K562 (cell line): ENCODE measurements at regions not wholly inside any gene's neighbourhood (a gene's known extent, or its start where the extent isn't known, plus 50 kb on each side); places are given as distances from the start of the nearest gene placed in this dataset.

ENCODE experiments used
- ATAC-seq: fragments of 200-7000 bp; cut with Tn5 transposase; 3 replicates; pipeline ENCODE4 v1.9.1; 2020; ENCODE audit warnings: moderate library complexity
- BruUV-seq: library from RNA; stranded (reverse); fragments of 400-500 nt; replicated peaks from 2 replicates; lab custom pipeline; 2021; lab: Mats Ljungman, UMichigan
- CTCF ChIA-PET: fragments of 300-600 bp; formaldehyde crosslinking; extraction: SDS; loops from one replicate; lab custom pipeline; 2021; ENCODE audit warnings: low intra/inter-chr PET ratio; lab: Yijun Ruan, JAX
- POLR2A ChIA-PET: fragments of 300-600, 350-650 bp; sonication (Branson Sonifier 250); formaldehyde crosslinking; extraction: SDS; loops from one replicate; lab custom pipeline; 2021; ENCODE audit warnings: antibody characterized with exemption, inconsistent platforms; lab: Yijun Ruan, JAX
- DNase-seq, 4 experiments: peaks; one replicate each; pipeline versions ENCODE4 v3.0.0 to v3.0.0-alpha.2; 2011 to 2018; ENCODE audit warnings: low spot score in 3 of 4, mixed read lengths in 3 of 4; ENCODE audit errors: extremely low read depth in 1 of 4
- FAIRE-seq: peaks from 2 replicates; lab custom pipeline; 2011; peaks lifted over from hg19 to GRCh38; lab: Jason Lieb, UNC
- H2AFZ ChIP-seq: 2 replicates; pipeline ENCODE4 v1.6.0; 2011; ENCODE audit warnings: low read depth, low read length, control low read depth, inconsistent platforms
- H3K27ac ChIP-seq: fragments of 200-600 bp; 3 replicates; pipeline ENCODE4 v1.8.0; 2011; ENCODE audit warnings: low read depth, mild to moderate bottlenecking, control low read depth, inconsistent platforms, low read length, moderate library complexity, mixed read lengths; ENCODE audit errors: extremely low read depth
- H3K27me3 ChIP-seq, 2 experiments: fragments of 300-600 bp in 1 of 2; 2 replicates in 1 of 2; 3 replicates in 1 of 2; pipeline versions ENCODE4 v1.6.0 to v1.8.0; 2011; ENCODE audit warnings: inconsistent platforms in 2 of 2, low read length in 2 of 2, mild to moderate bottlenecking in 1 of 2, mixed read lengths in 1 of 2, moderate library complexity in 1 of 2; ENCODE audit not compliant: control insufficient read depth in 2 of 2, insufficient read depth in 2 of 2
- H3K36me3 ChIP-seq: fragments of 300-600 bp; 3 replicates; pipeline ENCODE4 v1.8.0; 2011; ENCODE audit warnings: mild to moderate bottlenecking, low read length, inconsistent platforms; ENCODE audit not compliant: control insufficient read depth, insufficient read depth
- H3K4me1 ChIP-seq, 2 experiments: fragments of 200-600 bp in 1 of 2; replicated peaks in 1 of 2; 2 replicates in 1 of 2; 3 replicates in 1 of 2; pipeline versions ENCODE4 v1.5.1 to v1.8.0; 2011; ENCODE audit warnings: inconsistent platforms in 2 of 2, low read length in 2 of 2, mild to moderate bottlenecking in 1 of 2, mixed read lengths in 1 of 2, moderate library complexity in 1 of 2; ENCODE audit not compliant: control insufficient read depth in 2 of 2, insufficient read depth in 2 of 2
- H3K4me2 ChIP-seq: 2 replicates; pipeline ENCODE4 v1.6.1; 2011; ENCODE audit warnings: low read length, control low read depth, inconsistent platforms, mixed read lengths; ENCODE audit not compliant: insufficient read depth
- H3K4me3 ChIP-seq: fragments of 200-600 bp; sonication (generic), shearing (Covaris generic); 2 replicates; pipeline ENCODE4 v1.5.1; 2016; ENCODE audit warnings: control low read depth, inconsistent platforms
- H3K79me2 ChIP-seq: fragments of 200-600 bp; 3 replicates; pipeline ENCODE4 v1.8.0; 2011; ENCODE audit warnings: low read length, inconsistent platforms; ENCODE audit not compliant: control insufficient read depth, insufficient read depth
- H3K9ac ChIP-seq, 2 experiments: 2 replicates each; pipeline versions ENCODE4 v1.6.0 to v1.6.1; 2011; ENCODE audit warnings: low read depth in 2 of 2, low read length in 2 of 2, control low read depth in 1 of 2, inconsistent platforms in 1 of 2, mild to moderate bottlenecking in 1 of 2, mixed read lengths in 1 of 2; ENCODE audit not compliant: insufficient read depth in 1 of 2
- H3K9me1 ChIP-seq: one replicate; pipeline ENCODE4 v1.6.0; 2011; ENCODE audit warnings: inconsistent platforms, mild to moderate bottlenecking, low read length, moderate library complexity; ENCODE audit not compliant: control insufficient read depth, insufficient read depth
- H3K9me3 ChIP-seq: replicated peaks from 2 replicates; pipeline ENCODE4 v1.5.1; 2011; ENCODE audit warnings: low read depth, low read length, inconsistent platforms; ENCODE audit not compliant: control insufficient read depth, insufficient read depth
- H4K20me1 ChIP-seq: replicated peaks from 2 replicates; pipeline ENCODE4 v1.6.1; 2011; ENCODE audit warnings: low read length, inconsistent platforms, mixed read lengths; ENCODE audit not compliant: control insufficient read depth, insufficient read depth
- BRCA1 ChIP-seq, 2 experiments: fragments of 450-650 bp in 1 of 2; sonication (generic) in 1 of 2; formaldehyde crosslinking in 1 of 2; IDR thresholded peaks; 2 replicates each; pipeline versions ENCODE4 v1.5.0 to v1.6.1; 2017 to 2020; ENCODE audit warnings: mild to moderate bottlenecking in 1 of 2, missing genetic modification reagents in 1 of 2
- CREB3L1 ChIP-seq: fragments of 450-650 bp; IDR thresholded peaks from 2 replicates; pipeline ENCODE4 v1.6.1; 2014; ENCODE audit warnings: low read depth, mild to moderate bottlenecking, moderate library complexity, borderline replicate concordance
- ERF ChIP-seq: fragments of 450-650 bp; formaldehyde crosslinking; IDR thresholded peaks from 2 replicates; pipeline ENCODE4 v1.4.0; 2020; ENCODE audit warnings: mild to moderate bottlenecking, mixed read lengths
- KDM2B ChIP-seq: fragments of 250-450 bp; sonication (Bioruptor Pico); IDR thresholded peaks from 2 replicates; pipeline ENCODE4 v1.8.0; 2021; ENCODE audit warnings: mild to moderate bottlenecking, moderate library complexity
- LARP7 ChIP-seq: fragments of 450-650 bp; IDR thresholded peaks from 2 replicates; pipeline ENCODE4 v1.6.1; 2016
- TBL1XR1 ChIP-seq, 2 experiments: IDR thresholded peaks; 2 replicates each; pipeline ENCODE4 v1.6.1; 2012; ENCODE audit warnings: improper control_type of control experiment in 2 of 2, low read length in 2 of 2, mild to moderate bottlenecking in 1 of 2
- ZBED1 ChIP-seq: IDR thresholded peaks from 2 replicates; pipeline ENCODE4 v1.6.1; 2014
- ZNF23 ChIP-seq: fragments of 250-450 bp; sonication (Bioruptor Pico); IDR thresholded peaks from 2 replicates; pipeline ENCODE4 v1.4.0; 2020; ENCODE audit warnings: mild to moderate bottlenecking
- WGBS: fragments of 100-300 bp; shearing (Covaris generic); methylation state at CpG from one replicate; pipeline ENCODE4 v1.1.6; 2016; ENCODE audit warnings: low coverage, mixed read lengths; ENCODE audit not compliant: insufficient coverage; ENCODE audit errors: missing lambda C conversion rate; 5-methylcytosine and 5-hydroxymethylcytosine counted together
- in situ Hi-C: fragments of 300-500 bp; cut with MboI; formaldehyde crosslinking; loops from 4 replicates; pipeline ENCODE4 v1.15.0; 2018; ENCODE audit warnings: inconsistent platforms, mixed read lengths
- intact Hi-C: fragments of 100-400 bp; cut with micrococcal nuclease; formaldehyde crosslinking; loops from 2 replicates; pipeline ENCODE4 v1.14.2; 2022
- TF ChIP-seq, protein P1 (sequence below): sonication (generic); IDR thresholded peaks from 2 replicates; pipeline ENCODE4 v1.6.1; 2016
- TF ChIP-seq, protein P2 (sequence below): IDR thresholded peaks from 2 replicates; pipeline ENCODE4 v1.6.1; 2011; ENCODE audit warnings: borderline replicate concordance, low read depth, mild to moderate bottlenecking, moderate library complexity, low read length; ENCODE audit not compliant: insufficient read depth, poor library complexity, severe bottlenecking
- TF ChIP-seq, protein P3 (sequence below): fragments of 250-450 bp; sonication (Bioruptor Pico); IDR thresholded peaks from 2 replicates; pipeline ENCODE4 v1.8.0; 2021; ENCODE audit warnings: mild to moderate bottlenecking, moderate library complexity

- Histone ChIP-seq H3K9me1 (no peaks in the 10 kb centered on the region), H3K79me2 (no peaks in the 10 kb centered on the region), H3K9ac (no peak overlapping the region), H3K27ac (no peak overlapping the region), H3K4me2 (no peak overlapping the region), H4K20me1 (no peaks in the 10 kb centered on the region), H3K9me3 (no peaks in the 10 kb centered on the region), H3K36me3 (no peaks in the 10 kb centered on the region), H3K27me3 (no peaks in the 10 kb centered on the region), H3K4me3 (no peak overlapping the region), H3K4me1 (no peaks in the 10 kb centered on the region), H2AFZ (no peak overlapping the region)
- in situ Hi-C loops: no loop called here
- TF ChIP-seq ZBED1 (no peak), ZNF23 (no peak), KDM2B (CRISPR knock-in tag) (no peak), BRCA1 (IDR thresholded peaks at IDR 0.05) (no peak), BRCA1 (CRISPR knock-in tag; IDR thresholded peaks at IDR 0.05) (no peak), TBL1XR1 (IDR thresholded peaks at IDR 0.05; ENCODE audit: low read length in 2 of 2) (no peak), ERF (CRISPR knock-in tag) (no peak), CREB3L1 (no peak), LARP7 (no peak)
- TF ChIP-seq, protein P1, sequence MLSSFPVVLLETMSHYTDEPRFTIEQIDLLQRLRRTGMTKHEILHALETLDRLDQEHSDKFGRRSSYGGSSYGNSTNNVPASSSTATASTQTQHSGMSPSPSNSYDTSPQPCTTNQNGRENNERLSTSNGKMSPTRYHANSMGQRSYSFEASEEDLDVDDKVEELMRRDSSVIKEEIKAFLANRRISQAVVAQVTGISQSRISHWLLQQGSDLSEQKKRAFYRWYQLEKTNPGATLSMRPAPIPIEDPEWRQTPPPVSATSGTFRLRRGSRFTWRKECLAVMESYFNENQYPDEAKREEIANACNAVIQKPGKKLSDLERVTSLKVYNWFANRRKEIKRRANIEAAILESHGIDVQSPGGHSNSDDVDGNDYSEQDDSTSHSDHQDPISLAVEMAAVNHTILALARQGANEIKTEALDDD: no peak
- TF ChIP-seq, protein P2, sequence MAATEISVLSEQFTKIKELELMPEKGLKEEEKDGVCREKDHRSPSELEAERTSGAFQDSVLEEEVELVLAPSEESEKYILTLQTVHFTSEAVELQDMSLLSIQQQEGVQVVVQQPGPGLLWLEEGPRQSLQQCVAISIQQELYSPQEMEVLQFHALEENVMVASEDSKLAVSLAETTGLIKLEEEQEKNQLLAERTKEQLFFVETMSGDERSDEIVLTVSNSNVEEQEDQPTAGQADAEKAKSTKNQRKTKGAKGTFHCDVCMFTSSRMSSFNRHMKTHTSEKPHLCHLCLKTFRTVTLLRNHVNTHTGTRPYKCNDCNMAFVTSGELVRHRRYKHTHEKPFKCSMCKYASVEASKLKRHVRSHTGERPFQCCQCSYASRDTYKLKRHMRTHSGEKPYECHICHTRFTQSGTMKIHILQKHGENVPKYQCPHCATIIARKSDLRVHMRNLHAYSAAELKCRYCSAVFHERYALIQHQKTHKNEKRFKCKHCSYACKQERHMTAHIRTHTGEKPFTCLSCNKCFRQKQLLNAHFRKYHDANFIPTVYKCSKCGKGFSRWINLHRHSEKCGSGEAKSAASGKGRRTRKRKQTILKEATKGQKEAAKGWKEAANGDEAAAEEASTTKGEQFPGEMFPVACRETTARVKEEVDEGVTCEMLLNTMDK: no peak
- TF ChIP-seq, protein P3, sequence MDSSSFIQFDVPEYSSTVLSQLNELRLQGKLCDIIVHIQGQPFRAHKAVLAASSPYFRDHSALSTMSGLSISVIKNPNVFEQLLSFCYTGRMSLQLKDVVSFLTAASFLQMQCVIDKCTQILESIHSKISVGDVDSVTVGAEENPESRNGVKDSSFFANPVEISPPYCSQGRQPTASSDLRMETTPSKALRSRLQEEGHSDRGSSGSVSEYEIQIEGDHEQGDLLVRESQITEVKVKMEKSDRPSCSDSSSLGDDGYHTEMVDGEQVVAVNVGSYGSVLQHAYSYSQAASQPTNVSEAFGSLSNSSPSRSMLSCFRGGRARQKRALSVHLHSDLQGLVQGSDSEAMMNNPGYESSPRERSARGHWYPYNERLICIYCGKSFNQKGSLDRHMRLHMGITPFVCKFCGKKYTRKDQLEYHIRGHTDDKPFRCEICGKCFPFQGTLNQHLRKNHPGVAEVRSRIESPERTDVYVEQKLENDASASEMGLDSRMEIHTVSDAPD (CRISPR knock-in tag): no peak
- POLR2A ChIA-PET: no interaction called here
- WGBS: 0% methylated on average over 2 of the region's 2 CpGs
- no TSS peak for BruUV-seq
- FAIRE-seq (no peak), ATAC-seq (no peak), DNase-seq (no peak)
- CTCF ChIA-PET: no interaction called here
- intact Hi-C loops: no loop called here
Measured at GRCh38 chr6:23692184-23692583, 433.8 kb upstream of the NRSN1 start.
